HCT116 (cell line): ENCODE measurements at regions not wholly inside any gene's neighbourhood (a gene's known extent, or its start where the extent isn't known, plus 50 kb on each side); places are given as distances from the start of the nearest gene placed in this dataset.

Source experiments
- ELF1 ChIP-seq: IDR thresholded peaks from 2 replicates; pipeline ENCODE4 v1.6.1; 2012; ENCODE audit warnings: low read depth, borderline replicate concordance
- FOSL1 ChIP-seq: IDR thresholded peaks from 2 replicates; pipeline ENCODE4 v1.6.1; 2012; ENCODE audit warnings: low read depth
- POLR2A ChIP-seq: IDR thresholded peaks from 2 replicates; pipeline ENCODE4 v1.7.0; 2011; ENCODE audit warnings: borderline replicate concordance; ENCODE audit not compliant: insufficient read depth, insufficient read length; ENCODE audit errors: extremely low read depth
- POLR2AphosphoS5 ChIP-seq: IDR thresholded peaks from 2 replicates; pipeline ENCODE4 v1.6.1; 2011; ENCODE audit warnings: mild to moderate bottlenecking, low read depth, low read length, moderate library complexity
- SIN3A ChIP-seq: IDR thresholded peaks from 2 replicates; pipeline ENCODE4 v1.6.1; 2012; ENCODE audit warnings: low read depth
- ZNF274 ChIP-seq: fragments of 200-500 bp; sonication (Bioruptor generic); IDR thresholded peaks from 2 replicates; pipeline ENCODE4 v1.6.1; 2014; ENCODE audit warnings: mild to moderate bottlenecking, low read depth, low read length, inconsistent platforms
- TF ChIP-seq, protein P1 (sequence below): IDR thresholded peaks from 2 replicates; pipeline ENCODE4 v1.6.1; 2012; ENCODE audit warnings: low read depth
- TF ChIP-seq, protein P2 (sequence below), 3 experiments: fragments of 200-600 bp in 1 of 3; sonication (generic) in 1 of 3; IDR thresholded peaks in 2 of 3; conservative IDR thresholded peaks in 1 of 3; 2 replicates each; pipeline ENCODE4 v1.5.1; 2012 to 2017; ENCODE audit warnings: low read depth in 2 of 3, low read length in 2 of 3, antibody characterized with exemption in 1 of 3, borderline replicate concordance in 1 of 3, control low read depth in 1 of 3, mild to moderate bottlenecking in 1 of 3, mixed read lengths in 1 of 3, mixed run types in 1 of 3, moderate library complexity in 1 of 3; ENCODE audit not compliant: insufficient read depth in 1 of 3

DNA sequence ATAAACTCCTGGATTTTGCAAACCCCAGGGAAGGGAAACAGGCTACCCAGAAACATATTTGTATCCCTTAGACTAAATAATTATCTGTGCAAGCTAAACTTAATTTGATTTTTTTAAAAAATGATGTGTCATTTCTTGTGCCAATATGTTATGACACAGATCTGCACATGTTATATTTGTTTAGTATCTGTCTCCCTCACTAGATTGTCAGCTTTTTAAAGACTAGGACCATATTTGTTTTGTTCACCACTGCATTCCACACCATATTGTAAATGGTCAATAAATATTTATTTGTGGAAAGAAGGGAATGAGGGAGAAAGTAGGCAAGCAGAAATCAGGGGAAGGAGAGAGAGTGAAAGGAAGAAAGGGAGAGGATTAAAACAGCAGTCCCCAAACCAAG is 143.3 kb upstream of the TNPO1 start:
- TF ChIP-seq ELF1: no peak
- TF ChIP-seq FOSL1: no peak
- no peak for TF ChIP-seq POLR2A
- TF ChIP-seq, protein P1, sequence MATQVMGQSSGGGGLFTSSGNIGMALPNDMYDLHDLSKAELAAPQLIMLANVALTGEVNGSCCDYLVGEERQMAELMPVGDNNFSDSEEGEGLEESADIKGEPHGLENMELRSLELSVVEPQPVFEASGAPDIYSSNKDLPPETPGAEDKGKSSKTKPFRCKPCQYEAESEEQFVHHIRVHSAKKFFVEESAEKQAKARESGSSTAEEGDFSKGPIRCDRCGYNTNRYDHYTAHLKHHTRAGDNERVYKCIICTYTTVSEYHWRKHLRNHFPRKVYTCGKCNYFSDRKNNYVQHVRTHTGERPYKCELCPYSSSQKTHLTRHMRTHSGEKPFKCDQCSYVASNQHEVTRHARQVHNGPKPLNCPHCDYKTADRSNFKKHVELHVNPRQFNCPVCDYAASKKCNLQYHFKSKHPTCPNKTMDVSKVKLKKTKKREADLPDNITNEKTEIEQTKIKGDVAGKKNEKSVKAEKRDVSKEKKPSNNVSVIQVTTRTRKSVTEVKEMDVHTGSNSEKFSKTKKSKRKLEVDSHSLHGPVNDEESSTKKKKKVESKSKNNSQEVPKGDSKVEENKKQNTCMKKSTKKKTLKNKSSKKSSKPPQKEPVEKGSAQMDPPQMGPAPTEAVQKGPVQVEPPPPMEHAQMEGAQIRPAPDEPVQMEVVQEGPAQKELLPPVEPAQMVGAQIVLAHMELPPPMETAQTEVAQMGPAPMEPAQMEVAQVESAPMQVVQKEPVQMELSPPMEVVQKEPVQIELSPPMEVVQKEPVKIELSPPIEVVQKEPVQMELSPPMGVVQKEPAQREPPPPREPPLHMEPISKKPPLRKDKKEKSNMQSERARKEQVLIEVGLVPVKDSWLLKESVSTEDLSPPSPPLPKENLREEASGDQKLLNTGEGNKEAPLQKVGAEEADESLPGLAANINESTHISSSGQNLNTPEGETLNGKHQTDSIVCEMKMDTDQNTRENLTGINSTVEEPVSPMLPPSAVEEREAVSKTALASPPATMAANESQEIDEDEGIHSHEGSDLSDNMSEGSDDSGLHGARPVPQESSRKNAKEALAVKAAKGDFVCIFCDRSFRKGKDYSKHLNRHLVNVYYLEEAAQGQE: no peak
- no peak for TF ChIP-seq POLR2AphosphoS5
- TF ChIP-seq, protein P2, sequence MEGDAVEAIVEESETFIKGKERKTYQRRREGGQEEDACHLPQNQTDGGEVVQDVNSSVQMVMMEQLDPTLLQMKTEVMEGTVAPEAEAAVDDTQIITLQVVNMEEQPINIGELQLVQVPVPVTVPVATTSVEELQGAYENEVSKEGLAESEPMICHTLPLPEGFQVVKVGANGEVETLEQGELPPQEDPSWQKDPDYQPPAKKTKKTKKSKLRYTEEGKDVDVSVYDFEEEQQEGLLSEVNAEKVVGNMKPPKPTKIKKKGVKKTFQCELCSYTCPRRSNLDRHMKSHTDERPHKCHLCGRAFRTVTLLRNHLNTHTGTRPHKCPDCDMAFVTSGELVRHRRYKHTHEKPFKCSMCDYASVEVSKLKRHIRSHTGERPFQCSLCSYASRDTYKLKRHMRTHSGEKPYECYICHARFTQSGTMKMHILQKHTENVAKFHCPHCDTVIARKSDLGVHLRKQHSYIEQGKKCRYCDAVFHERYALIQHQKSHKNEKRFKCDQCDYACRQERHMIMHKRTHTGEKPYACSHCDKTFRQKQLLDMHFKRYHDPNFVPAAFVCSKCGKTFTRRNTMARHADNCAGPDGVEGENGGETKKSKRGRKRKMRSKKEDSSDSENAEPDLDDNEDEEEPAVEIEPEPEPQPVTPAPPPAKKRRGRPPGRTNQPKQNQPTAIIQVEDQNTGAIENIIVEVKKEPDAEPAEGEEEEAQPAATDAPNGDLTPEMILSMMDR (IDR thresholded peaks at IDR 0.05 in 2 of 3, conservative IDR thresholded peaks at IDR 0.05 in 1 of 3; ENCODE audit: borderline replicate concordance in 1 of 3, insufficient read depth in 1 of 3, low read depth in 2 of 3, low read length in 2 of 3): no peak
- no peak for TF ChIP-seq ZNF274
- TF ChIP-seq SIN3A: no peak
